Thoracic aorta (tissue), 2 donors: ENCODE measurements at regions not wholly inside any gene's neighbourhood (a gene's known extent, or its start where the extent isn't known, plus 50 kb on each side); places are given as distances from the start of the nearest gene placed in this dataset.
"Not testable (repeated sequence)": the region's sequence is repeated elsewhere in the genome, so short reads cannot be mapped to it uniquely, and the experiment has no call there.

ENCODE experiments used
- ATAC-seq: fragments of 150-250 bp; one replicate; pipeline ENCODE4 v1.8.0; 2017; ENCODE audit warnings: low read depth; ENCODE audit not compliant: insufficient number of reproducible peaks, low FRiP score
- DNase-seq: peaks from one replicate; pipeline ENCODE4 v3.0.0-alpha.2; 2020; ENCODE audit warnings: low spot score
- H3K27ac ChIP-seq, 2 donors: fragments of 200-600 bp; sonication (generic); 1 replicate in 1 of 2; 2 replicates in 1 of 2; pipeline ENCODE4 v1.5.1; 2016; ENCODE audit warnings: mild to moderate bottlenecking in 2 of 2, moderate library complexity in 2 of 2
- H3K27me3 ChIP-seq: fragments of 200-600 bp; sonication (generic); replicated peaks from 2 replicates; pipeline ENCODE4 v1.6.0; 2016; ENCODE audit warnings: mild to moderate bottlenecking; ENCODE audit not compliant: insufficient read depth
- H3K36me3 ChIP-seq: fragments of 200-600 bp; sonication (generic); one replicate; pipeline ENCODE4 v1.5.1; 2016
- H3K4me1 ChIP-seq, 2 donors: fragments of 200-600 bp; sonication (generic); 1 replicate in 1 of 2; 2 replicates in 1 of 2; pipeline versions ENCODE4 v1.5.1 to v1.6.0; 2016; ENCODE audit warnings: low read depth in 2 of 2, mild to moderate bottlenecking in 1 of 2; ENCODE audit not compliant: control insufficient read depth in 1 of 2
- H3K4me3 ChIP-seq: fragments of 200-600 bp; sonication (generic); 2 replicates; pipeline ENCODE4 v1.5.1; 2016; ENCODE audit warnings: mild to moderate bottlenecking
- H3K9me3 ChIP-seq: fragments of 200-600 bp; sonication (generic); 2 replicates; pipeline ENCODE4 v1.5.1; 2016
- CTCF ChIP-seq: fragments of 200-600 bp; sonication (generic); IDR thresholded peaks from one replicate; pipeline ENCODE4 v1.5.1; 2019; ENCODE audit warnings: antibody characterized with exemption

- no peak overlapping the region for H3K27ac ChIP-seq
- no peak overlapping the region for H3K4me3 ChIP-seq
- no peaks in the 10 kb centered on the region for H3K27me3 ChIP-seq
- TF ChIP-seq CTCF, result no peak
- H3K9me3 ChIP-seq, result no peaks in the 10 kb centered on the region
- H3K36me3 ChIP-seq, result no peaks in the 10 kb centered on the region
- no peak for ATAC-seq
- no peaks in the 10 kb centered on the region for H3K4me1 ChIP-seq
- DNase-seq, result no peak
Measured at GRCh38 chr2:221997100-221997499, 301.7 kb downstream of the PAX3 start.

- Histone ChIP-seq H3K4me1 (no peaks in the 10 kb centered on the region), H3K9me3 (no peaks in the 10 kb centered on the region), H3K36me3 (no peaks in the 10 kb centered on the region), H3K27me3 (no peaks in the 10 kb centered on the region), H3K27ac (no peak overlapping the region), H3K4me3 (no peak overlapping the region)
- DNase-seq (no peak), ATAC-seq (no peak)
- TF ChIP-seq CTCF, result no peak
Measured at GRCh38 chr2:221994926-221995325, 303.9 kb downstream of the PAX3 start.

GRCh38 chr2:221984376-221984775 is 314.4 kb downstream of the PAX3 start:
- not testable (repeated sequence) for H3K4me1 ChIP-seq, H3K27me3 ChIP-seq, H3K27ac ChIP-seq, ATAC-seq, H3K4me3 ChIP-seq, H3K36me3 ChIP-seq, DNase-seq, H3K9me3 ChIP-seq

GRCh38 chr2:221981912-221982470 is 316.8 kb downstream of the PAX3 start:
- DNase-seq (no peak), ATAC-seq (no peak)
- TF ChIP-seq CTCF, result no peak
- Histone ChIP-seq H3K36me3 (no peaks in the 10 kb centered on the region), H3K9me3 (no peaks in the 10 kb centered on the region), H3K4me3 (no peak overlapping the region), H3K27ac (no peak overlapping the region), H3K4me1 (no peaks in the 10 kb centered on the region), H3K27me3 (no peaks in the 10 kb centered on the region)

- no peak for ATAC-seq
- H3K4me3 ChIP-seq, result no peak overlapping the region
- no peaks in the 10 kb centered on the region for H3K27me3 ChIP-seq
- no peak for TF ChIP-seq CTCF
- no peak overlapping the region for H3K27ac ChIP-seq
- no peak for DNase-seq
- H3K36me3 ChIP-seq, result no peaks in the 10 kb centered on the region
- no peaks in the 10 kb centered on the region for H3K9me3 ChIP-seq
- H3K4me1 ChIP-seq, result no peaks in the 10 kb centered on the region
Measured at GRCh38 chr2:221975151-221975550, 323.6 kb downstream of the PAX3 start.

- H3K4me1 ChIP-seq, result no peaks in the 10 kb centered on the region
- H3K36me3 ChIP-seq, result no peaks in the 10 kb centered on the region
- DNase-seq, result no peak
- TF ChIP-seq CTCF, result no peak
- no peaks in the 10 kb centered on the region for H3K27me3 ChIP-seq
- no peak for ATAC-seq
- no peaks in the 10 kb centered on the region for H3K9me3 ChIP-seq
- no peak overlapping the region for H3K27ac ChIP-seq
- no peak overlapping the region for H3K4me3 ChIP-seq
Measured at GRCh38 chr2:221973902-221974301, 324.9 kb downstream of the PAX3 start.
